ENCODE measurements at regions not wholly inside any gene's neighbourhood (a gene's known extent, or its start where the extent isn't known, plus 50 kb on each side); places are given as distances from the start of the nearest gene placed in this dataset.

DNA sequence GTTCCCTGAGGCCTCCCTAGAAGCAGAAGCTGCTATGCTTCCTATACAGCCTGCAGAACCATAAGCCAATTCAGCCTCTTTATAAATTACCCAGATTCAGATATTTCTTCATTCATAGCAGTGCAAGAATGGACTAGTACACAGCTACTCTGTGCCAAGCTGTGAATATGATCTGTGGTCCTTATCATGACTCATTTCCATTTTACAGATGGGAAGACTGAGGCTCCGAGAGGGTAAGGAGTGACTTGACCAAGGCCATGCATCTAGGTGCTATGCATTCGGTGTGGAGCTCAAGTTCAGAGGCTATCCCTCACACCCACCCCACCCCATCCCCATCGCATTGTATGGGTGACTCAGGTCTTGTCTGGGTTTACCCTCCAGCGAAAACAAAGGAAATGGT, 52.3 kb upstream of the DISP3 start:
- Mint-ChIP-seq H3K9me3 (ENCODE audit: low read depth) (no peaks in the 10 kb centered on the region), H3K36me3 (ENCODE audit: low read depth) (no peaks in the 10 kb centered on the region), H3K27ac (ENCODE audit: unreplicated experiment) (no peak overlapping the region), H3K4me1 (ENCODE audit: low read depth) (no peaks in the 10 kb centered on the region), H3K27me3 (ENCODE audit: low read depth) (peaks cover 33% of the 10 kb centered on the region), H3K4me3 (ENCODE audit: unreplicated experiment) (no peak overlapping the region)
- TF ChIP-seq, protein P1, sequence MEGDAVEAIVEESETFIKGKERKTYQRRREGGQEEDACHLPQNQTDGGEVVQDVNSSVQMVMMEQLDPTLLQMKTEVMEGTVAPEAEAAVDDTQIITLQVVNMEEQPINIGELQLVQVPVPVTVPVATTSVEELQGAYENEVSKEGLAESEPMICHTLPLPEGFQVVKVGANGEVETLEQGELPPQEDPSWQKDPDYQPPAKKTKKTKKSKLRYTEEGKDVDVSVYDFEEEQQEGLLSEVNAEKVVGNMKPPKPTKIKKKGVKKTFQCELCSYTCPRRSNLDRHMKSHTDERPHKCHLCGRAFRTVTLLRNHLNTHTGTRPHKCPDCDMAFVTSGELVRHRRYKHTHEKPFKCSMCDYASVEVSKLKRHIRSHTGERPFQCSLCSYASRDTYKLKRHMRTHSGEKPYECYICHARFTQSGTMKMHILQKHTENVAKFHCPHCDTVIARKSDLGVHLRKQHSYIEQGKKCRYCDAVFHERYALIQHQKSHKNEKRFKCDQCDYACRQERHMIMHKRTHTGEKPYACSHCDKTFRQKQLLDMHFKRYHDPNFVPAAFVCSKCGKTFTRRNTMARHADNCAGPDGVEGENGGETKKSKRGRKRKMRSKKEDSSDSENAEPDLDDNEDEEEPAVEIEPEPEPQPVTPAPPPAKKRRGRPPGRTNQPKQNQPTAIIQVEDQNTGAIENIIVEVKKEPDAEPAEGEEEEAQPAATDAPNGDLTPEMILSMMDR (IDR thresholded peaks at IDR 0.05): no peak
- DNase-seq (ENCODE audit: low spot score): no peak

DNA sequence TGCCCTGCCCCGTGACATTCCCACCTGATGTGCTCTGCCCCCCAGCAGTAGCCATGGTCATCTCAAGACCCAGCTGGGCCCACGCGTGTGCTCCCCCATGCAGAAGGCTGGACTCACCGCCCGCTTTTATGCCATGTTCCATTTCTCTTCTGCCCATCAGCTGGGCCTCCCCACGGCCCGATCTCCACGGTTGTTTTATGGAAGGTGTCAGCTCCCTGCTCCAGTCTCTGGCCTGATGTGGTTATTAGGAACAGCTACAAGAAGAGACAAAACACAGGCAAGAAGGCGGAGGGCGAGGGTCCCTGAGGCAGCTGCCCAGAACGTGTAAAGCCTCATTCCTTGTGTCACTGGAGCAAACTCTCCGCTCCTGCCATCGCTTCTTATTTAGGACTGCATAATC, 50.2 kb upstream of the DISP3 start:
- peak; percentile 64 for DNase-seq (ENCODE audit: low spot score)
- TF ChIP-seq, protein P1 (IDR thresholded peaks at IDR 0.05): no peak
- no peak overlapping the region for H3K27ac Mint-ChIP-seq (ENCODE audit: unreplicated experiment)
- H3K27me3 Mint-ChIP-seq (ENCODE audit: low read depth): peaks cover 29% of the 10 kb centered on the region
- H3K9me3 Mint-ChIP-seq (ENCODE audit: low read depth): no peaks in the 10 kb centered on the region
- H3K4me3 Mint-ChIP-seq (ENCODE audit: unreplicated experiment): no peak overlapping the region
- H3K36me3 Mint-ChIP-seq (ENCODE audit: low read depth): no peaks in the 10 kb centered on the region
- no peaks in the 10 kb centered on the region for H3K4me1 Mint-ChIP-seq (ENCODE audit: low read depth)

Data from chondrocyte (in vitro differentiated cells).